HCT116 (cell line): ENCODE measurements at regions not wholly inside any gene's neighbourhood (a gene's known extent, or its start where the extent isn't known, plus 50 kb on each side); places are given as distances from the start of the nearest gene placed in this dataset.
"Not testable (repeated sequence)": the region's sequence is repeated elsewhere in the genome, so short reads cannot be mapped to it uniquely, and the experiment has no call there.

Experiments
- ATAC-seq: fragments of 200-7000 bp; cut with Tn5 transposase; 2 replicates; pipeline ENCODE4 v1.9.1; 2020; ENCODE audit warnings: mild to moderate bottlenecking, moderate library complexity
- BruUV-seq: library from RNA; stranded (reverse); fragments of 400-500 nt; replicated peaks from 2 replicates; lab custom pipeline; 2021; lab: Mats Ljungman, UMichigan
- CTCF ChIA-PET: fragments of 300-600 bp; sonication (Branson Sonifier 250); formaldehyde crosslinking; loops from one replicate; lab custom pipeline; 2021; ENCODE audit warnings: antibody characterized with exemption; lab: Charles Lee
- POLR2A ChIA-PET: fragments of 300-600, 350-600 bp; sonication (Branson Sonifier 250); formaldehyde crosslinking; loops from one replicate; lab custom pipeline; 2021; ENCODE audit warnings: antibody characterized with exemption; lab: Charles Lee
- RAD21 ChIA-PET, 2 experiments: fragments of 300-600 bp; sonication (Branson Sonifier 250); formaldehyde crosslinking; loops; one replicate each; lab custom pipeline; 2023; ENCODE audit warnings: low total read pairs in 2 of 2; ENCODE audit not compliant: uncharacterized antibody in 2 of 2, unreplicated experiment in 2 of 2, low non-redundant PET in 1 of 2; lab: Charles Lee
- DNase-seq: peaks from one replicate; pipeline ENCODE4 v3.0.0-alpha.2; 2010; ENCODE audit warnings: low read depth, low spot score
- H2AFZ ChIP-seq: fragments of 200-600 bp; shearing (Covaris generic), sonication (generic); 2 replicates; pipeline ENCODE4 v1.6.1; 2017; ENCODE audit warnings: low read depth, mixed run types, mixed read lengths, antibody characterized with exemption, low read length; ENCODE audit not compliant: poor library complexity, severe bottlenecking
- H3K27ac ChIP-seq: 2 replicates; pipeline ENCODE4 v1.5.1; 2012; ENCODE audit warnings: low read depth, low read length
- H3K27me3 ChIP-seq: fragments of 200-600 bp; sonication (generic); 2 replicates; pipeline ENCODE4 v1.6.1; 2016; ENCODE audit warnings: mixed run types, low read length, mixed read lengths; ENCODE audit not compliant: insufficient read depth
- H3K36me3 ChIP-seq, 2 experiments: fragments of 200-500 bp in 1 of 2; fragments of 200-600 bp in 1 of 2; sonication (Bioruptor generic) in 1 of 2; sonication (generic) in 1 of 2; 2 replicates each; pipeline versions ENCODE4 v1.5.1 to v1.6.1; 2014 to 2016; ENCODE audit warnings: low read length in 2 of 2, inconsistent platforms in 1 of 2, mixed read lengths in 1 of 2, mixed run types in 1 of 2; ENCODE audit not compliant: insufficient read depth in 2 of 2, control insufficient read depth in 1 of 2
- H3K4me1 ChIP-seq, 2 experiments: fragments of 200-600 bp in 1 of 2; sonication (generic) in 1 of 2; 2 replicates each; pipeline versions ENCODE4 v1.5.1 to v1.6.1; 2012 to 2017; ENCODE audit warnings: low read length in 2 of 2, inconsistent platforms in 1 of 2, mild to moderate bottlenecking in 1 of 2, mixed read lengths in 1 of 2, mixed run types in 1 of 2, moderate library complexity in 1 of 2; ENCODE audit not compliant: insufficient read depth in 2 of 2, control insufficient read depth in 1 of 2
- H3K4me2 ChIP-seq: fragments of 200-600 bp; sonication (generic); 2 replicates; pipeline ENCODE4 v1.6.1; 2017; ENCODE audit warnings: mixed run types, low read length, mixed read lengths
- H3K4me3 ChIP-seq, 2 experiments: fragments of 200-600 bp in 1 of 2; sonication (generic) in 1 of 2; replicated peaks in 1 of 2; 2 replicates each; pipeline ENCODE4 v1.5.1; 2011 to 2016; ENCODE audit warnings: low read length in 2 of 2, control low read depth in 1 of 2, low read depth in 1 of 2, mild to moderate bottlenecking in 1 of 2, mixed read lengths in 1 of 2, mixed run types in 1 of 2
- H3K79me2 ChIP-seq: fragments of 200-600 bp; sonication (generic); 2 replicates; pipeline ENCODE4 v1.6.1; 2017; ENCODE audit warnings: mild to moderate bottlenecking, mixed run types, low read length, moderate library complexity, mixed read lengths; ENCODE audit not compliant: insufficient read depth
- H3K9ac ChIP-seq: fragments of 200-600 bp; sonication (generic); 2 replicates; pipeline ENCODE4 v1.6.1; 2016; ENCODE audit warnings: low read length, mixed read lengths
- H3K9me2 ChIP-seq: fragments of 200-600 bp; sonication (generic), shearing (Covaris generic); 2 replicates; pipeline ENCODE4 v1.6.1; 2017; ENCODE audit warnings: mixed run types, mild to moderate bottlenecking, moderate library complexity; ENCODE audit not compliant: insufficient read depth
- H3K9me3 ChIP-seq, 2 experiments: fragments of 200-500 bp in 1 of 2; fragments of 200-600 bp in 1 of 2; sonication (Bioruptor generic) in 1 of 2; sonication (generic) in 1 of 2; 2 replicates each; pipeline ENCODE4 v1.6.1; 2014 to 2017; ENCODE audit warnings: low read length in 2 of 2, mixed read lengths in 2 of 2, inconsistent platforms in 1 of 2, low read depth in 1 of 2, mild to moderate bottlenecking in 1 of 2, mixed run types in 1 of 2, moderate library complexity in 1 of 2; ENCODE audit not compliant: control insufficient read depth in 1 of 2, insufficient read depth in 1 of 2
- H4K20me1 ChIP-seq: fragments of 200-600 bp; sonication (generic), shearing (Covaris generic); 2 replicates; pipeline ENCODE4 v1.6.1; 2017; ENCODE audit warnings: mixed run types, mild to moderate bottlenecking, moderate library complexity; ENCODE audit not compliant: insufficient read depth
- CBX3 ChIP-seq: IDR thresholded peaks from 2 replicates; pipeline ENCODE4 v1.6.1; 2012; ENCODE audit warnings: low read depth
- YY1 ChIP-seq: IDR thresholded peaks from 2 replicates; pipeline ENCODE4 v1.6.1; 2011; ENCODE audit warnings: low read length, low read depth, moderate library complexity, mild to moderate bottlenecking; ENCODE audit not compliant: insufficient replicate concordance; ENCODE audit errors: extremely low read depth
- ZNF274 ChIP-seq: fragments of 200-500 bp; sonication (Bioruptor generic); IDR thresholded peaks from 2 replicates; pipeline ENCODE4 v1.6.1; 2014; ENCODE audit warnings: mild to moderate bottlenecking, low read depth, low read length, inconsistent platforms
- intact Hi-C: fragments of 100-400 bp; cut with micrococcal nuclease; formaldehyde crosslinking; loops from 2 replicates; pipeline ENCODE4 v1.10.0; 2022

DNA sequence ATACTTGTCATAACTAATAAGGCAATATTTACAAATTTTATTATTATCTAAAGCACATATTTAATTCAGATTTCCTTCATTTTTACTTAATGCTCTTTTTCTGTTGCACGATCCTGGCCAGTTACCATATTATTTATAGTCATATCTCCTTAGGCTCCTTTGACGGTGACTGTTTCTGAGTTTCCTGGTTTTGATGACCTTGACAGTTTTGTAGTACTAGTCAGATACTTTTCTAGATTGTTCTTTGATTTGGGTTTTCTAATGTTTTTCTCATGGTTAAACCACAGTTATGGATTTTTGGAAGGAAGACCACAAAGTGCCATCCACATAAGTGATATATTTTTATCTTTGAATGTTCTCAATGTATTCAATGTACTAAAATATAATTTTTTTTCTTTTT is 171.0 kb upstream of the NANOGP8 start:
- Histone ChIP-seq H3K4me3 (no peak overlapping the region), H3K27me3 (no peaks in the 10 kb centered on the region), H3K27ac (no peak overlapping the region), H4K20me1 (no peaks in the 10 kb centered on the region), H3K9ac (no peak overlapping the region), H3K79me2 (no peaks in the 10 kb centered on the region), H3K4me1 (no peaks in the 10 kb centered on the region; a peak in 1 of 4 replicates), H3K36me3 (no peaks in the 10 kb centered on the region), H2AFZ (no peak overlapping the region), H3K9me2 (no peaks in the 10 kb centered on the region), H3K4me2 (no peak overlapping the region), H3K9me3 (no peaks in the 10 kb centered on the region)
- BruUV-seq = no TSS peak
- POLR2A ChIA-PET = no interaction called here
- CTCF ChIA-PET = no interaction called here
- intact Hi-C loops = no loop called here
- RAD21 ChIA-PET = no interaction called here
- DNase-seq = no peak
- ATAC-seq = no peak
- TF ChIP-seq YY1 = no peak
- no peak for TF ChIP-seq ZNF274
- TF ChIP-seq CBX3 = no peak

DNA sequence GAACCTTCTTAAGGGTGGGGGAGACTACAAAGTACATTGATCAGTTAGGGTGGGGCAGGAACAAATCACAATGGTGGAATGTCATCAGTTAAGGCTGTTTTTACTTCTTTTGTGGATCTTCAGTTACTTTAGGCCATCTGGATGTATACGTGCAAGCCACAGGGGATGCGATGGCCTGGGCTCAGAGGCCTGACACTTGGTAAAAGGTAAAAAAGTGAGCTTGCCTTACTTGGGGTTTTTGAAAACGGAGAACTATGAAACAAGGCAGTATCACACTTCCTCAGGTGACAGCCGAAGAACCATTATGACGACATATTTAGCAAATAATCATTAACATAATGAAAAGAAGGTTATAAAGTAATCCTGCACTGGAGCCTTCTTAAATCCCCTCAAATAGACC is 169.8 kb upstream of the NANOGP8 start:
- H3K36me3 ChIP-seq, CTCF ChIA-PET: not testable (repeated sequence)

More for the DNA sequence above, 169.8 kb upstream of the NANOGP8 start:
- H3K4me3 ChIP-seq, H3K27ac ChIP-seq, H4K20me1 ChIP-seq, H2AFZ ChIP-seq, H3K27me3 ChIP-seq, H3K79me2 ChIP-seq, ATAC-seq, DNase-seq, POLR2A ChIA-PET, RAD21 ChIA-PET, H3K4me1 ChIP-seq, intact Hi-C loops, BruUV-seq, H3K9ac ChIP-seq, H3K9me2 ChIP-seq, H3K9me3 ChIP-seq, H3K4me2 ChIP-seq: not testable (repeated sequence)
